ENCODE measurements at regions not wholly inside any gene's neighbourhood (a gene's known extent, or its start where the extent isn't known, plus 50 kb on each side); places are given as distances from the start of the nearest gene placed in this dataset.

- H3K79me2 ChIP-seq (replicated peaks; ENCODE audit: insufficient read depth, low read length): no peaks in the 10 kb centered on the region
- no peaks in the 10 kb centered on the region for H3F3A ChIP-seq (ENCODE audit: insufficient read depth, low read length, poor library complexity, severe bottlenecking)
- TF ChIP-seq SMC3 (conservative IDR thresholded peaks at IDR 0.05; ENCODE audit: poor library complexity) (no peak), RAD21 (conservative IDR thresholded peaks at IDR 0.05) (no peak), EZH2 (IDR thresholded peaks at IDR 0.05; ENCODE audit: borderline replicate concordance, insufficient read depth, low read length, poor library complexity, severe bottlenecking) (no peak), REST (IDR thresholded peaks at IDR 0.05; ENCODE audit: borderline replicate concordance) (no peak), POLR2AphosphoS5 (IDR thresholded peaks at IDR 0.05) (no peak), MXI1 (conservative IDR thresholded peaks at IDR 0.05; ENCODE audit: poor library complexity, severe bottlenecking) (no peak), EP300 (conservative IDR thresholded peaks at IDR 0.05; ENCODE audit: poor library complexity, severe bottlenecking) (no peak), TAF1 (IDR thresholded peaks at IDR 0.05; ENCODE audit: low read depth) (no peak), CTCF (IDR thresholded peaks at IDR 0.05; ENCODE audit: poor library complexity, severe bottlenecking) (no peak)
- no peaks in the 10 kb centered on the region for H4K20me1 ChIP-seq (ENCODE audit: insufficient read depth)
- no peak overlapping the region for H3K27ac ChIP-seq (ENCODE audit: low read length)
- no peak overlapping the region for H2AFZ ChIP-seq (ENCODE audit: low read depth, low read length)
- H3K27me3 ChIP-seq (ENCODE audit: insufficient read depth, low read depth, low read length): no peaks in the 10 kb centered on the region
- no peaks in the 10 kb centered on the region for H3K36me3 ChIP-seq (ENCODE audit: insufficient read depth, low read length)
- H3K9me2 ChIP-seq (ENCODE audit: insufficient read depth, low read length): no peaks in the 10 kb centered on the region
- H3K4me2 ChIP-seq (ENCODE audit: low read length): no peak overlapping the region
- no peak overlapping the region for H3K9ac ChIP-seq (ENCODE audit: low read length)
- H3K4me3 ChIP-seq (ENCODE audit: low read length): no peak overlapping the region
- peaks cover 9% of the 10 kb centered on the region for H3K9me3 ChIP-seq (ENCODE audit: low read length)
These were observed 68.9 kb upstream of the USP29 start for GRCh38 chr19:57050863-57051262.

DNA sequence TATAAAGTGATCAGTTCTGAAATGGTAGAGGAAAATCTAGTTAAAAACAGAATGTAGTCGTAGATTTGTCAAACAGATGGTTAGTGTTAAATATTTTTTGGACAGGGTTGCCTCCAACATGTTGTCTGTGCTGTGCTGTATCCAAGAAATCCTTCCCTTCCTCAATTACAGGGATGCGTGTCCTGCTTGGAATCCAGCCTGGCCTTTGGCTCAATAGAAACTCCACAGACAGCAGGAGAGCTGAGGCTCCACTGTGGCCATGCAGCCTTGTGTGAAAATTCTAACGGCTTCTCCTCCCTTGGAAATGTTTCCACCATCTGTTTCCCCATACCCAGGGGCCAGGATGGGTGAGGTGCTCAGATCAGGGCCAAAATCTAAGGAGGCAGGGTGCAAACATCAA is 67.7 kb upstream of the USP29 start:
- H3K27ac ChIP-seq (ENCODE audit: low read length): no peak overlapping the region
- H3K9ac ChIP-seq (ENCODE audit: low read length): no peak overlapping the region
- peaks cover 8% of the 10 kb centered on the region for H3K9me3 ChIP-seq (ENCODE audit: low read length)
- no peaks in the 10 kb centered on the region for H3K79me2 ChIP-seq (replicated peaks; ENCODE audit: insufficient read depth, low read length)
- H3F3A ChIP-seq (ENCODE audit: insufficient read depth, low read length, poor library complexity, severe bottlenecking): no peaks in the 10 kb centered on the region
- H4K20me1 ChIP-seq (ENCODE audit: insufficient read depth): no peaks in the 10 kb centered on the region
- no peaks in the 10 kb centered on the region for H3K27me3 ChIP-seq (ENCODE audit: insufficient read depth, low read depth, low read length)
- H3K4me3 ChIP-seq (ENCODE audit: low read length): no peak overlapping the region
- H3K4me2 ChIP-seq (ENCODE audit: low read length): no peak overlapping the region
- no peaks in the 10 kb centered on the region for H3K9me2 ChIP-seq (ENCODE audit: insufficient read depth, low read length)
- no peak overlapping the region for H2AFZ ChIP-seq (ENCODE audit: low read depth, low read length)
- TF ChIP-seq CTCF (IDR thresholded peaks at IDR 0.05; ENCODE audit: poor library complexity, severe bottlenecking) (no peak), REST (IDR thresholded peaks at IDR 0.05; ENCODE audit: borderline replicate concordance) (no peak), POLR2AphosphoS5 (IDR thresholded peaks at IDR 0.05) (no peak), RAD21 (conservative IDR thresholded peaks at IDR 0.05) (no peak)
- no peaks in the 10 kb centered on the region for H3K36me3 ChIP-seq (ENCODE audit: insufficient read depth, low read length)
